ENCODE measurements at regions not wholly inside any gene's neighbourhood (a gene's known extent, or its start where the extent isn't known, plus 50 kb on each side); places are given as distances from the start of the nearest gene placed in this dataset.

DNA sequence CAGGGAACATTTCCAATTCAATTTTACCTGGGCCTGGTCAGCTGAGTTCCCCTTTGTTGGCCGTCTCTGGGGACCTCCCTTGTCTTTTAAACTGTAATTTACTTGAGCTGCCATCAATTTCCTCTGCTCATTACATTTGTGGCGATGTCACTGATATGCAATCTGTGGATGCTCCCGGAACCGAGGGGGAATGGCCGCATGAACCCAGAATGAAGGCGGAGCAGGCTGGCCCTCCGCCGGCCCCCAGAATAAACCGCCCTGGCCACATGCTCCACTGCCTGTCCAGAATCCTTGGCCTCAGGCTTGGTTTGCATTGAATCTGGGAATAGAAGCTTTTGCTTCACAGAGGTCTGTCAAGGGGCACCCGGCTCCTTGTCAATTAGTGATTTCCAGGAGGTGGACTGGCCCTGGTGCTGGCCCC, 276.8 kb downstream of the TEX29 start:
- DNase-seq: no peak

- no peak for DNase-seq
Measured at GRCh38 chr13:111597618-111598017, 277.2 kb downstream of the TEX29 start.

GRCh38 chr13:111598747-111599146, 278.3 kb downstream of the TEX29 start:
- no peak for DNase-seq

GRCh38 chr13:111599791-111600190, 279.3 kb downstream of the TEX29 start:
- DNase-seq: no peak

- no peak for DNase-seq
Measured at GRCh38 chr13:111602874-111603273, 282.4 kb downstream of the TEX29 start.

DNA sequence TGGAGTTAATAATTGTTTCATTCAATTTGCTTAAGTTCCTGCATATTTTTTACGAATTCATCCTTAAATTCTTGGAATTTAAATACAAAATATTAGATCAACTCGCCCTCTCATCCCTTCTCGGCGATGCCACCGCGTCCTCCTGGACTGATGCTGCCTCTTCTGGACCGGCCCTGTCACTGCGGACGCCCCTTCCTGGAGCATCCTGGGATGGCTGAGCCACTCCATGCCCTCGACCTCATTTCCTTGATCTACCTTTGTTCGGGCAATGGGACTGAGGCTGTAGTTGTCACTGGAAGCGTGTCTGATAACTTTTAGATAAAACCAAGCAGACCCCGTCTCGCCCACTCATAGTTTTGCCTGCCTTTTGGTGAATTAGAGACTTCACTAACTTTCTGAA, 283.7 kb downstream of the TEX29 start:
- DNase-seq: no peak

- no peak for DNase-seq
Measured at GRCh38 chr13:111608556-111608955, 288.1 kb downstream of the TEX29 start.

- no peak for DNase-seq
Measured at GRCh38 chr13:111609631-111610030, 289.2 kb downstream of the TEX29 start.

- DNase-seq: no peak
Measured at GRCh38 chr13:111610081-111610480, 289.6 kb downstream of the TEX29 start.

DNA sequence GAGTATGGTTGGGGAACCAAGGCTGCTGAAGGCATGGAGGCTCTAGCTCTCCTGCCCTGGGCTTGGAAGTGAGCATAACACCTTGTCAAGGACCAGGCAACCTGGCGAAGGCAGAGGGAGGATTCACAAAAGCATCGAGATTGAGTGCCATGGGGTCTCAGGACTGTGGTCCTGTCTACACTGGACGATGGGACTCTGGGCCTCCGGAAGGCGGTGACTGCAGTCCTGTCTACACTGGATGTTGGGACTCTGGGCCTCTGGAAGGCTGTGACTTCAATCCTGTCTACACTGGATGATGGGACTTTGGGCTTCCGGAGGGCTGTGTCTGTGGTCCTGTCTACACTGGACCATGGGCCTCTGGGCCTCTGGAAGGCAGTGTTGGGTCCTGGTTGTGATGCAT, 290.4 kb downstream of the TEX29 start:
- no peak for DNase-seq

DNA sequence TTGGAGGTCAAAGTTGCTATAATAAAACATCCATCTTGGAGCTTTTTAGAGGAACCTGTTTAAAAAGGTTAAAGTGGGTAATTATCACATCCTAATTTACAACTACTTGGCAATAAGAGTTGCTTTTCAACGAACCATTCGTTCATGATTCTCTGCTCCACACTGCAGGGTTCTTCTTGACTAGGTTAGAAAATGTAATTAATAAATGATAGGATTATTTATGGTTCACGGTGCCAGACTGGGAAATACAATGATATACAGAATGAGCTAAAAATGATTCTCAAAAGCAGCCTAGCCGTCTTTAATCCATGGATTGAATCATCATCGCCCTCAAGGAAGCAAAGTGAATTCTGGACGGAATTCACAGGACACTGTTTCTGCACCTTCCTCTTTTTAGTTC, 291.2 kb downstream of the TEX29 start:
- DNase-seq: no peak

- DNase-seq: no peak
Measured at GRCh38 chr13:111612886-111613285, 292.4 kb downstream of the TEX29 start.

GRCh38 chr13:111614009-111614408, 293.6 kb downstream of the TEX29 start:
- no peak for DNase-seq

DNA sequence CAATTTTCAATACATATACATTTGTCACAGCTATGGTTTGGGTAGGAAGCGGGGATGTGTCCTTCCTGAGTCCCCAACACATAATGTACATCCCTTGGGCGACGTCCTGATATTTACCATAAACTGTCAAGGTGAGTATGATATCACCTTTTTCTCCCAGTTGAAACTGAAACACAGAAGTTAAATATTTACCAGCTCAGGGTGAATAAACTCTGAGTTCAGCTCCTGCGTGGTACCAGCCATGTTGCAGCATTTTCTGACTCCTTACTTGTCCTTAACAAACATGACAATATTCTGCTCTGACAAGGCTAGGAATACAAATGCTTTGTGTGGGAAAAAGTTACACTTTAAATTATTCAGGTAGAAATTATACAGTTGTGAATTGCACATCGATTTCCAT, 294.2 kb downstream of the TEX29 start:
- DNase-seq: no peak

- DNase-seq: no peak
Measured at GRCh38 chr13:111616203-111616602, 295.8 kb downstream of the TEX29 start.

DNA sequence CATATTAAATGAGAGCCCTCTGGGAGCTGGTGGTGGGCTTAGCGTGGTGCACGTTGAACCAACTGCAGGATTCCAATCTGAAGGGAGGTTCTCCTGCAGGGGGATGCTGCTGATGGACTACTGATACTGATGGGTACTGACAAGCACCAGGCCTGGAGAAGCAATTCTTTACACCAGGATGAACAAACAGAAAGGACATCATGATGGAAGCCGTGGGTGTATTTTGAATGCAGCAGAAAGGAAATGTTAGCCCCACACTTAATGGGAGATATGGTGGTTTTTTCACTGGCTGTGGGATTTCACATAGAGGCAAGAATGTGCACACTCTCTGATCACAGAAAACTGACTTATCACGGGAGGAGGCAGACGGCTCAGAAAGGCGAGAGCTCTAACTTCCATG, 299.7 kb downstream of the TEX29 start:
- DNase-seq: no peak

DNA sequence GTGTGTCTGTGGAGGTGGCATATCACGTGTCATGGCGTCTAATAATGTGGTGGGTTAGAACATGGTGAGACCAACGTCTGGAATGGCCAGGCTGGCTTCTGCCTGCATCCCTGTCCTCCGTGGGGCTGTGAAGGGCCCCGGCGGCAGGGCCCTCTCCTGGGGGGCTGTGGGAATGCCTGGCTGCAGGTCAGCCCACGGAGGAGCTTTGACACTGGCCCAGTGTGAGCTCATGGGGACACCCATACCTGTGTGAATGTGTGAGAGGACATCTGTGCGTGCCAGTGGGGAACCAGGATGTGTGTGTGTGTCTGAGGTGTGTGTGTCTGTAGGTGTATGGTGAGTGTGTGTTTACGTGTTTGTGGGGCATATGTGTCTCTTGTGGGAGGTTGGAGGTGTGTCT, 300.1 kb downstream of the TEX29 start:
- no peak for DNase-seq

DNA sequence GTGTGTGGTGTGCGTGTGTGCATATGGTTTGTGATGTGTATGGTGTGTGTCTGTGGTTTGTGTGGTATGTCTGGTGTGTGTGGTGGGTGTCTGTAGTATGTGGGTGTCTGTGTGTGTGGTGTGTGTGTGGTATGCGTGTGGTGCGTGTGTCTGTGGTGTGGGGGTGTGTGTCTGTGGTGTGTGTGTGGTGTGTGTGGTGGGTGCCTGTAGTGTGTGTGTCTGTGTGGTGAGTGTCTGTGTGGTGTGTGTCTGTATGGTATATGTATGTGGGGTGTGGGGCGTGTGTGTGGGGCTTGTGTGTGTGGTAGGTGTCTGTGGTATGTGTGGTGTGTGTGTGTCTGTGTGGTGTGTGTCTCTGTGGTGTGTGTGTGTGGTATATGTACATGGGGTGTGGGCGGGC, 300.7 kb downstream of the TEX29 start:
- no peak for DNase-seq

DNA sequence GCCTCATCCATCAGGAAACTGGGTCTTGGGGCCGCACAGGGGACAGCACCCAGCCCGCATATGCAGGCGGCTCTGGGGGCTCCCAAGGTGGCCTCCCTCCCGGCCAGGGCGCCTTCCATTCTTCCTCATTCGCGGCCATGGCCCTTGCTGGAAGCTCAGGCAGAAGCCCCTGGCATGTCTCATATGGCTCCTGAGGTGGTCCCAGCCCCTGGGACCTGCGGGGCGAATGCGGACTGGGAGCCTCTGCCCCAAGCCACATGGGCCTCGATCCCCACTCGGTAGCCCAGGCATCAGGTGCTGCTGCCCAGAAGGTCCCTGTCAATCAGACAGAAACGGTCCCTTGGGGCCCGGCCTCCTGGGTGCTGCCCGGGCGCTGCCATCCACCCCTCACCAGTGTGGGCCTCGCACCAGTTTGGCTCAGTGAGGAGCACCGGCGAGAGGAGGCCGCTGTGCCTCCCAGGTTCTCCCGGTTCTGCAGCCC, 301.6 kb downstream of the TEX29 start:
- DNase-seq: no peak

DNA sequence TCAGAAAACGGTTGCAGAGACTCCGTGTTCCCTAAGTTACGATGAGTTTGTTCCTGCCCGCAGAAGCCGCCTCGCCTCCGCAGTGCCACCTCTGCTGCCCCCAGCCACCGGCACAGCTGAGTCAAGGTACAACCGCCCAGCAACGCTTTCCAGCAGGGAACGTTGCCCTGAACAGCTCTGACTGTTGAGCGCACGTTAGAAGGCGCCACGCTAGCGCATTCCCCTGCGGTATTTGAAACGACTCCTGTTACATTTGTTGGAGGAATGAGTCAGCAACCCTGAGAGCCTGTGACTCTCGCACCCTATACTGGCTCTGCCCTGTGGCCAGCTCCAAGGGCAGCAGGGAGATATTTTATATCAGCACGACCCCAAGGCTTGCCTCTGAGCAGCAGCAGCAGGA, 302.8 kb downstream of the TEX29 start:
- DNase-seq: no peak

DNA sequence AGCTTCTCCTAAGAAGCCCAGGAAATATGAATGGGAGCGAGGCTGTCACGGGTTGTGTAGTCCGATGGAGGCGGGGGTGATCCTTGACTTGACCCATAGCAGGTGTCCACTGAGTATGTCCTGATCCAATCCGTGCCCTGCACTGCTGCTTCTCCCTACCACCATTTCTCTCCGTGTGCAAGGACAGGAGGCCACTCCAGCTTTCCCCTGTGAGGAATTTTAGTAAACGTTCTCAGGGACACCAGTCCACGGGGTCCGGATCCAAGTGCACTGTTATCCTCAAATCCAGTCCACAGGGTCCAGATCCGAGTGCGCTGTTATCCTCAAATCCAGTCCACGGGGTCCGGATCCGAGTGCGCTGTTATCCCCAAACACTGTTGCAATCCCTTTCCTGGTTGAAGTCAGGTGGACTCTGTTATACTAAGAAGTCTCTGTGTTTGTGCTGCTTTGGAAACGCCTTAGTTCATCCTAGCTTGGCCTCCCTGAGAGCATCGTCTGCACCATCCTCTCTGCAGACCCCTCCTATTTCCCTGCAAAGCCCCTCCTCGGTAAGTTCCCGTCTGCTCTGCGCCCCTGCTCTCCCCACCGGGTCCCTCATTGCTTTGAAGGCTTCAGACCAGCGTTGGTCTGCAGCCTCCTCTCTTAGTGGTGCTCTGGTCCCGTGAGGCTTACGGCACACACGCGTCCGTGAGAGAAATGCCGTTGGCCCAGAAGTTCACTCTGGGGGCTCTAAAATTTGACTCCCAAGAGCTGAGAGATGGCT, 303.5 kb downstream of the TEX29 start:
- no peak for DNase-seq

GRCh38 chr13:111625526-111626315, 305.3 kb downstream of the TEX29 start:
- DNase-seq: no peak

- DNase-seq: no peak
Measured at GRCh38 chr13:111626371-111627305, 306.2 kb downstream of the TEX29 start.
